ENCODE measurements at regions not wholly inside any gene's neighbourhood (a gene's known extent, or its start where the extent isn't known, plus 50 kb on each side); places are given as distances from the start of the nearest gene placed in this dataset.

- Histone ChIP-seq H3K4me3 (no peak overlapping the region), H3K27ac (no peak overlapping the region), H3K9me3 (no peaks in the 10 kb centered on the region), H3K27me3 (no peaks in the 10 kb centered on the region), H3K4me1 (no peaks in the 10 kb centered on the region), H3K36me3 (no peaks in the 10 kb centered on the region)
- intact Hi-C loops (cut with DNase I) = no loop called here
- TF ChIP-seq CTCF (IDR thresholded peaks at IDR 0.05) = no peak
- ATAC-seq (no peak), DNase-seq (no peak)
Observed at GRCh38 chr5:108607421-108607820, 140.3 kb upstream of the FER start.

GRCh38 chr5:108606185-108606584 lies 141.5 kb upstream of the FER start:
- no peak for ATAC-seq
- no peaks in the 10 kb centered on the region for H3K27me3 ChIP-seq
- H3K4me3 ChIP-seq = no peak overlapping the region
- no peaks in the 10 kb centered on the region for H3K9me3 ChIP-seq
- H3K27ac ChIP-seq = no peak overlapping the region
- H3K36me3 ChIP-seq = no peaks in the 10 kb centered on the region
- intact Hi-C loops (cut with DNase I) = no loop called here
- H3K4me1 ChIP-seq = no peaks in the 10 kb centered on the region
- no peak for TF ChIP-seq CTCF (IDR thresholded peaks at IDR 0.05)
- DNase-seq = no peak

- TF ChIP-seq CTCF (IDR thresholded peaks at IDR 0.05) = no peak
- no peak overlapping the region for H3K27ac ChIP-seq
- H3K27me3 ChIP-seq = no peaks in the 10 kb centered on the region
- H3K36me3 ChIP-seq = no peaks in the 10 kb centered on the region
- H3K4me3 ChIP-seq = no peak overlapping the region
- DNase-seq (no peak), ATAC-seq (no peak)
- intact Hi-C loops (cut with DNase I) = no loop called here
- H3K4me1 ChIP-seq = no peaks in the 10 kb centered on the region
- no peaks in the 10 kb centered on the region for H3K9me3 ChIP-seq
Observed at GRCh38 chr5:108602830-108603229, 144.9 kb upstream of the FER start.

GRCh38 chr5:108590799-108591198 lies 156.9 kb upstream of the FER start:
- no peaks in the 10 kb centered on the region for H3K9me3 ChIP-seq
- H3K27me3 ChIP-seq = no peaks in the 10 kb centered on the region
- no peaks in the 10 kb centered on the region for H3K4me1 ChIP-seq
- TF ChIP-seq CTCF (IDR thresholded peaks at IDR 0.05) = no peak
- intact Hi-C loops (cut with DNase I) = no loop called here
- no peak overlapping the region for H3K4me3 ChIP-seq
- H3K27ac ChIP-seq = no peak overlapping the region
- H3K36me3 ChIP-seq = no peaks in the 10 kb centered on the region
- no peak for ATAC-seq
- no peak for DNase-seq

- Histone ChIP-seq H3K4me1 (no peaks in the 10 kb centered on the region), H3K9me3 (no peaks in the 10 kb centered on the region), H3K27me3 (no peaks in the 10 kb centered on the region), H3K36me3 (no peaks in the 10 kb centered on the region), H3K27ac (no peak overlapping the region), H3K4me3 (no peak overlapping the region)
- no peak for TF ChIP-seq CTCF (IDR thresholded peaks at IDR 0.05)
- no peak for ATAC-seq
- intact Hi-C loops (cut with DNase I) = no loop called here
- DNase-seq = no peak
Observed at GRCh38 chr5:108588323-108588722, 159.4 kb upstream of the FER start.

- H3K36me3 ChIP-seq = no peaks in the 10 kb centered on the region
- no peaks in the 10 kb centered on the region for H3K4me1 ChIP-seq
- H3K27me3 ChIP-seq = no peaks in the 10 kb centered on the region
- H3K9me3 ChIP-seq = no peaks in the 10 kb centered on the region
- no peak for TF ChIP-seq CTCF (IDR thresholded peaks at IDR 0.05)
- no peak overlapping the region for H3K27ac ChIP-seq
- DNase-seq = no peak
- H3K4me3 ChIP-seq = no peak overlapping the region
- intact Hi-C loops (cut with DNase I) = no loop called here
- no peak for ATAC-seq
Observed at GRCh38 chr5:108587821-108588220, 159.9 kb upstream of the FER start.

Measured in upper lobe of right lung (tissue), 1 donor.